ENCODE measurements at regions not wholly inside any gene's neighbourhood (a gene's known extent, or its start where the extent isn't known, plus 50 kb on each side); places are given as distances from the start of the nearest gene placed in this dataset.

DNA sequence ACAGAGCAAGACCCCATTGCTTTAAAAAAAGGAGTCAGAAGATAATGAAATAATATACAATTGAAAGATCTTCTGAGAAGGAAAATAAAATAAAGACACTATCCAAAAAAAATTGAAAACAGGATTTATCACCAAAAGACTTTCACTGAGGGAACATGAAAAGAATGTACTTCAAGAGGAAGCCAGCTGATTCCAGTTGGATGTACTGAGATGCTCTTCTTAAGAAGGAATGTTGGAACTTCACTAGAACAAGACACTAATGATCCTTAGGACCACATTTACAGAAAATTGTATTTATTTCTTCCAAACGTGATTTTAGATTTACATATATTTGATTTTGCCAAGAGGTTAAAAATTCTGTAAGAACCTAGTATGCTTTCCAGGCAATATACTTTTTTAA lies 65.6 kb upstream of the CNOT2 start:
- no peak for DNase-seq (ENCODE audit: low spot score)
- WGBS, result 60% methylated on average over 1 of the region's 1 CpG
- Histone ChIP-seq H3K36me3 (no peaks in the 10 kb centered on the region), H3K4me3 (no peak overlapping the region), H3K4me1 (replicated peaks) (no peaks in the 10 kb centered on the region), H3K27ac (no peak overlapping the region), H3K9me3 (no peaks in the 10 kb centered on the region), H3K27me3 (replicated peaks; ENCODE audit: insufficient read depth) (no peaks in the 10 kb centered on the region)
- no peak for TF ChIP-seq POLR2A (IDR thresholded peaks at IDR 0.05)
- TF ChIP-seq, protein P1, sequence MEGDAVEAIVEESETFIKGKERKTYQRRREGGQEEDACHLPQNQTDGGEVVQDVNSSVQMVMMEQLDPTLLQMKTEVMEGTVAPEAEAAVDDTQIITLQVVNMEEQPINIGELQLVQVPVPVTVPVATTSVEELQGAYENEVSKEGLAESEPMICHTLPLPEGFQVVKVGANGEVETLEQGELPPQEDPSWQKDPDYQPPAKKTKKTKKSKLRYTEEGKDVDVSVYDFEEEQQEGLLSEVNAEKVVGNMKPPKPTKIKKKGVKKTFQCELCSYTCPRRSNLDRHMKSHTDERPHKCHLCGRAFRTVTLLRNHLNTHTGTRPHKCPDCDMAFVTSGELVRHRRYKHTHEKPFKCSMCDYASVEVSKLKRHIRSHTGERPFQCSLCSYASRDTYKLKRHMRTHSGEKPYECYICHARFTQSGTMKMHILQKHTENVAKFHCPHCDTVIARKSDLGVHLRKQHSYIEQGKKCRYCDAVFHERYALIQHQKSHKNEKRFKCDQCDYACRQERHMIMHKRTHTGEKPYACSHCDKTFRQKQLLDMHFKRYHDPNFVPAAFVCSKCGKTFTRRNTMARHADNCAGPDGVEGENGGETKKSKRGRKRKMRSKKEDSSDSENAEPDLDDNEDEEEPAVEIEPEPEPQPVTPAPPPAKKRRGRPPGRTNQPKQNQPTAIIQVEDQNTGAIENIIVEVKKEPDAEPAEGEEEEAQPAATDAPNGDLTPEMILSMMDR (IDR thresholded peaks at IDR 0.05), result no peak
- no peak for TF ChIP-seq POLR2AphosphoS5 (IDR thresholded peaks at IDR 0.05)
- intact Hi-C loops (cut with DNase I), result no loop called here

DNA sequence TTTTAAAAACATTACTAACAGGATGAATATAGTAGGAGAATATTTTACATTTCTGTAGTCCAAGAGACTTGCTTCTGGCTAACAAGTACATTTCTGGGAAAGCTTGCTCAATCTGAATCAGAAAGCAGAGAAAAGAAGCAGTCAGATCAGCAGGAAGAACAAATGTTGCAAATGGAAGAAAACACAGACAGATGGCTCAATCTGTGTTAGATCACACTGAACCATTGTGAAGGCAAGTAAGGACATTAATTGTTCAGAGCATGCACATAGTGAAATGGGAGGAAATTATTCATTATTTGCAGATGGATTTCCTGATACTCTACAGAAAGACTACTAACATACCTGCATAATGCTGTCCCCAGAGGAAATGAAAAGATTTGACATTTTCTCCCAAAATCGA lies 65.2 kb upstream of the CNOT2 start:
- Histone ChIP-seq H3K36me3 (no peaks in the 10 kb centered on the region), H3K9me3 (no peaks in the 10 kb centered on the region), H3K27ac (no peak overlapping the region), H3K4me1 (replicated peaks) (no peaks in the 10 kb centered on the region), H3K27me3 (replicated peaks; ENCODE audit: insufficient read depth) (no peaks in the 10 kb centered on the region), H3K4me3 (no peak overlapping the region)
- intact Hi-C loops (cut with DNase I), result no loop called here
- 59% methylated on average over 1 of the region's 1 CpG for WGBS
- no peak for DNase-seq (ENCODE audit: low spot score)
- no peak for TF ChIP-seq POLR2A (IDR thresholded peaks at IDR 0.05)
- TF ChIP-seq, protein P1 (IDR thresholded peaks at IDR 0.05), result no peak
- no peak for TF ChIP-seq POLR2AphosphoS5 (IDR thresholded peaks at IDR 0.05)

DNA sequence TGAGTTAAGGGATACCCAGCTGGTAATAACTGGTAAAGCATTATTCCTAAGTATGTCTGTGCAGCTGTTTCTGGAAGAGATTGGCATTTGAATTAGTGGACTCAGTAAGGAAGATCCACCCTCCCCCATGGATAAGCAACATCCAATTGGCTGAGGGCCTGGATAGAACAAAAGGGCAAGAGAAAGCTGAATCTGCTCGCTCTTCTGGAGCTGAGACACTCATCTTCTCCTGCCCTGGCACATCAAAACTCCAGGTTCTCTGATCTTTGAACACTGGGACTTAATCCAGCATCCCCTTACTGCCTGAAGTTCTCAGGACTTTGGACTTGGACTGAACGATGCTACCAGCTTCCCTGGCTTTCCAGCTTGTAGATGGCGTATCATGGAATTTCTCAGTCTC lies 63.1 kb upstream of the CNOT2 start:
- no peaks in the 10 kb centered on the region for H3K9me3 ChIP-seq
- H3K4me3 ChIP-seq, result no peak overlapping the region
- intact Hi-C loops (cut with DNase I), result no loop called here
- no peaks in the 10 kb centered on the region for H3K27me3 ChIP-seq (replicated peaks; ENCODE audit: insufficient read depth)
- H3K36me3 ChIP-seq, result no peaks in the 10 kb centered on the region
- H3K27ac ChIP-seq, result no peak overlapping the region
- H3K4me1 ChIP-seq (replicated peaks), result no peaks in the 10 kb centered on the region
- 70% methylated on average over 3 of the region's 3 CpGs for WGBS
- no peak for DNase-seq (ENCODE audit: low spot score)
- TF ChIP-seq POLR2AphosphoS5 (IDR thresholded peaks at IDR 0.05), result no peak
- no peak for TF ChIP-seq POLR2A (IDR thresholded peaks at IDR 0.05)
- TF ChIP-seq, protein P1 (IDR thresholded peaks at IDR 0.05), result no peak

DNA sequence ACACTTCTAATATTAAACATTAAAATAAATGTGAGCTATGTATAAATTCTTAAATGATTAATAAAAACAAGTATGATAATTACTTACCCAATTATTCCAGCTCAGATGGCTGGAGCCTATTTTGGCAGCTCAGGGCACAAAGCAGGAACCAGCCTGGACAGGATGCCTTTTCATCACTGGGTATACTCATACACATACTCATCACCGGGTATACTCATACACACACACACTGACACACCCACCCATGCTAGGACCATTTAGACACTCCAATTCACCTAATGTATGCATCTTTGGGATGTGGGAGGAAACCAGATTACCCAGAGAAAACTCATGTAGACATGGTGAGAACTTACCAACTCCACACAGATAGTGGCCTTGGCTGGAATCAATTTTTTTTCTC lies 57.9 kb upstream of the CNOT2 start:
- Histone ChIP-seq H3K4me3 (no peak overlapping the region), H3K36me3 (no peaks in the 10 kb centered on the region), H3K4me1 (replicated peaks) (no peaks in the 10 kb centered on the region), H3K9me3 (no peaks in the 10 kb centered on the region), H3K27me3 (replicated peaks; ENCODE audit: insufficient read depth) (no peaks in the 10 kb centered on the region), H3K27ac (no peak overlapping the region)
- TF ChIP-seq POLR2A (IDR thresholded peaks at IDR 0.05), result no peak
- no peak for TF ChIP-seq POLR2AphosphoS5 (IDR thresholded peaks at IDR 0.05)
- TF ChIP-seq, protein P1 (IDR thresholded peaks at IDR 0.05), result no peak
- no peak for DNase-seq (ENCODE audit: low spot score)
- intact Hi-C loops (cut with DNase I), result no loop called here
- WGBS, result 100% methylated on average over 1 of the region's 1 CpG

DNA sequence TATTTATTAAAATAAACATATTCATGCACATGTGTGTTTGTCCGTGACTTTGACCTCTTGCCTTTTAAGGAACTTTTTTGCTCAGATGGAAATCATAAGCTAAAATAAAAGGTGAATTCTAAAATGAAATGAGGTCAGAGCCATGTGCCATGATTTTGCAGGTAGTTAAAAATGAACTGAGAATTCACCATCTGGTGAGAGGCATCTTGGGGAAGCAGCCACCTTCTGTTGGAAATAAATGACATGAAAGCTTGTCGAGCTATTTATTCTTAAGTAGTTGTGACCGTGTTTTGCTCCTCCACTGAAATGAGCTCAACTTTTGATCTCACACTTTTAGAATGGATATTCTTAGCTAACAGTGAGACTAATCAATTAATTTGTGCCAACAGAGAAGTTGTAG lies 56.8 kb upstream of the CNOT2 start:
- 92% methylated on average over 3 of the region's 3 CpGs for whole genome bisulfite sequencing
- TF ChIP-seq, protein P1 (IDR thresholded peaks at IDR 0.05), result no peak
- TF ChIP-seq POLR2AphosphoS5 (IDR thresholded peaks at IDR 0.05), result no peak
- intact Hi-C loops (cut with DNase I), result no loop called here

More for the DNA sequence above, 56.8 kb upstream of the CNOT2 start:
- Histone ChIP-seq H3K4me3 (no peak overlapping the region), H3K27ac (no peak overlapping the region), H3K4me1 (replicated peaks) (no peaks in the 10 kb centered on the region), H3K9me3 (no peaks in the 10 kb centered on the region), H3K36me3 (no peaks in the 10 kb centered on the region), H3K27me3 (replicated peaks; ENCODE audit: insufficient read depth) (no peaks in the 10 kb centered on the region)
- DNase-seq (ENCODE audit: low spot score), result no peak

Data from prostate gland (tissue), 2 donors.